Right forelimb (tissue), 1 donor: ENCODE measurements at regions not wholly inside any gene's neighbourhood (a gene's known extent, or its start where the extent isn't known, plus 50 kb on each side); places are given as distances from the start of the nearest gene placed in this dataset.

Experiments
- DNase-seq: peaks from one replicate; pipeline ENCODE4 v3.0.0-alpha.2; 2018

GRCh38 chr9:78923966-78924659 lies 627.2 kb downstream of the PSAT1 start:
- DNase-seq: no peak

- DNase-seq: no peak
Measured at GRCh38 chr9:78927099-78927940, 630.4 kb downstream of the PSAT1 start.

GRCh38 chr9:78928625-78929405 lies 631.9 kb downstream of the PSAT1 start:
- no peak for DNase-seq

GRCh38 chr9:78930281-78930680 lies 633.4 kb downstream of the PSAT1 start:
- no peak for DNase-seq

- no peak for DNase-seq
Measured at GRCh38 chr9:78932849-78933627, 636.1 kb downstream of the PSAT1 start.

- DNase-seq: no peak
Measured at GRCh38 chr9:78934880-78935279, 636.9 kb upstream of the TLE4 start.

- no peak for DNase-seq
Measured at GRCh38 chr9:78938821-78939220, 632.9 kb upstream of the TLE4 start.

- DNase-seq: no peak
Measured at GRCh38 chr9:78939311-78940065, 632.3 kb upstream of the TLE4 start.

GRCh38 chr9:78940121-78940855 lies 631.5 kb upstream of the TLE4 start:
- DNase-seq: no peak

- no peak for DNase-seq
Measured at GRCh38 chr9:78954286-78954685, 617.5 kb upstream of the TLE4 start.

- DNase-seq: no peak
Measured at GRCh38 chr9:78958892-78959291, 612.9 kb upstream of the TLE4 start.

GRCh38 chr9:78962156-78962555 lies 609.6 kb upstream of the TLE4 start:
- no peak for DNase-seq

GRCh38 chr9:78963911-78964310 lies 607.9 kb upstream of the TLE4 start:
- no peak for DNase-seq

- no peak for DNase-seq
Measured at GRCh38 chr9:78967596-78968217, 604.1 kb upstream of the TLE4 start.

- no peak for DNase-seq
Measured at GRCh38 chr9:78970375-78970774, 601.4 kb upstream of the TLE4 start.

GRCh38 chr9:78971540-78971939 lies 600.2 kb upstream of the TLE4 start:
- DNase-seq: no peak

GRCh38 chr9:78972303-78972999 lies 599.3 kb upstream of the TLE4 start:
- DNase-seq: no peak

GRCh38 chr9:78973907-78974306 lies 597.9 kb upstream of the TLE4 start:
- no peak for DNase-seq

GRCh38 chr9:78982849-78983248 lies 588.9 kb upstream of the TLE4 start:
- DNase-seq: no peak

- no peak for DNase-seq
Measured at GRCh38 chr9:78985084-78985738, 586.6 kb upstream of the TLE4 start.
